ENCODE measurements at regions not wholly inside any gene's neighbourhood (a gene's known extent, or its start where the extent isn't known, plus 50 kb on each side); places are given as distances from the start of the nearest gene placed in this dataset.

- DNase-seq (ENCODE audit: low read depth), result no peak
- no peak for TF ChIP-seq CTCF (conservative IDR thresholded peaks at IDR 0.05; ENCODE audit: low read depth, low read length)
These were observed 445.3 kb downstream of the BRD1 start for GRCh38 chr22:49382451-49382735.

GRCh38 chr22:49381595-49382450 is 445.9 kb downstream of the BRD1 start:
- TF ChIP-seq CTCF (conservative IDR thresholded peaks at IDR 0.05; ENCODE audit: low read depth, low read length), result no peak
- no peak for DNase-seq (ENCODE audit: low read depth)
- no peak overlapping the region for H3K4me3 ChIP-seq (ENCODE audit: low read depth, low read length)

More at GRCh38 chr22:49382451-49382735, 445.3 kb downstream of the BRD1 start:
- H3K4me3 ChIP-seq (ENCODE audit: low read depth, low read length), result no peak overlapping the region

- H3K4me3 ChIP-seq (ENCODE audit: low read depth, low read length), result no peak overlapping the region
- DNase-seq (ENCODE audit: low read depth), result no peak
- TF ChIP-seq CTCF (conservative IDR thresholded peaks at IDR 0.05; ENCODE audit: low read depth, low read length), result no peak
These were observed 446.9 kb downstream of the BRD1 start for GRCh38 chr22:49380828-49381114.

- H3K4me3 ChIP-seq (ENCODE audit: low read depth, low read length), result no peak overlapping the region
- no peak for DNase-seq (ENCODE audit: low read depth)
- TF ChIP-seq CTCF (conservative IDR thresholded peaks at IDR 0.05; ENCODE audit: low read depth, low read length), result no peak
These were observed 447.4 kb downstream of the BRD1 start for GRCh38 chr22:49380095-49380827.

- no peak overlapping the region for H3K4me3 ChIP-seq (ENCODE audit: low read depth, low read length)
- DNase-seq (ENCODE audit: low read depth), result no peak
- TF ChIP-seq CTCF (conservative IDR thresholded peaks at IDR 0.05; ENCODE audit: low read depth, low read length), result no peak
These were observed 450.4 kb downstream of the BRD1 start for GRCh38 chr22:49377306-49377705.

GRCh38 chr22:49373801-49374226 is 453.9 kb downstream of the BRD1 start:
- TF ChIP-seq CTCF (conservative IDR thresholded peaks at IDR 0.05; ENCODE audit: low read depth, low read length), result no peak
- no peak for DNase-seq (ENCODE audit: low read depth)
- no peak overlapping the region for H3K4me3 ChIP-seq (ENCODE audit: low read depth, low read length)

- TF ChIP-seq CTCF (conservative IDR thresholded peaks at IDR 0.05; ENCODE audit: low read depth, low read length), result no peak
- H3K4me3 ChIP-seq (ENCODE audit: low read depth, low read length), result no peak overlapping the region
- no peak for DNase-seq (ENCODE audit: low read depth)
These were observed 454.4 kb downstream of the BRD1 start for GRCh38 chr22:49373289-49373666.
